HEK293 (cell line): ENCODE measurements at regions not wholly inside any gene's neighbourhood (a gene's known extent, or its start where the extent isn't known, plus 50 kb on each side); places are given as distances from the start of the nearest gene placed in this dataset.

Experiments used
- CTCF ChIA-PET: fragments of 350-600 bp; formaldehyde crosslinking; extraction: SDS; loops from one replicate; lab custom pipeline; 2021; ENCODE audit warnings: antibody characterized with exemption; lab: Yijun Ruan, JAX
- POLR2A ChIA-PET: fragments of 300-600 bp; formaldehyde crosslinking; extraction: SDS; loops from one replicate; lab custom pipeline; 2020; ENCODE audit warnings: antibody characterized with exemption, inconsistent platforms; lab: Yijun Ruan, JAX
- H3K27ac ChIP-seq: fragments of 200-500 bp; sonication (Bioruptor generic); 2 replicates; pipeline ENCODE4 v1.5.1; 2014; ENCODE audit warnings: low read depth, low read length, control low read depth, inconsistent platforms; ENCODE audit errors: extremely low read depth
- H3K36me3 ChIP-seq, 2 experiments: fragments of 200-500 bp in 1 of 2; sonication (Bioruptor generic) in 1 of 2; 1 replicate in 1 of 2; 2 replicates in 1 of 2; pipeline ENCODE4 v1.5.1; 2014 to 2017; ENCODE audit warnings: inconsistent platforms in 2 of 2, low read length in 2 of 2; ENCODE audit not compliant: control insufficient read depth in 2 of 2, insufficient read depth in 1 of 2
- H3K4me1 ChIP-seq: fragments of 200-500 bp; sonication (Bioruptor generic); 2 replicates; pipeline ENCODE4 v1.5.1; 2014; ENCODE audit warnings: mild to moderate bottlenecking, low read length, inconsistent platforms; ENCODE audit not compliant: control insufficient read depth, insufficient read depth
- H3K4me3 ChIP-seq: 2 replicates; pipeline ENCODE4 v1.5.1; 2011; ENCODE audit warnings: low read depth, mild to moderate bottlenecking, control low read depth, low read length, moderate library complexity
- H3K9me3 ChIP-seq: fragments of 200-500 bp; sonication (Bioruptor generic); 2 replicates; pipeline ENCODE4 v1.5.1; 2014; ENCODE audit warnings: low read depth, low read length, inconsistent platforms; ENCODE audit not compliant: control insufficient read depth, insufficient read depth
- FEZF1 ChIP-seq: fragments of 450-650 bp; formaldehyde crosslinking; IDR thresholded peaks from 2 replicates; pipeline ENCODE4 v1.5.1; 2016; ENCODE audit warnings: missing biosample characterization, missing genetic modification characterization
- HOXC10 ChIP-seq: sonication (generic); formaldehyde crosslinking; IDR thresholded peaks from 2 replicates; pipeline ENCODE4 v1.8.1; 2023; ENCODE audit warnings: mild to moderate bottlenecking, missing genetic modification reagents
- KLF16 ChIP-seq: fragments of 450-650 bp; formaldehyde crosslinking; IDR thresholded peaks from 2 replicates; pipeline ENCODE4 v1.5.1; 2017; ENCODE audit warnings: missing biosample characterization, missing genetic modification characterization
- OVOL3 ChIP-seq: fragments of 450-650 bp; formaldehyde crosslinking; IDR thresholded peaks from 2 replicates; pipeline ENCODE4 v1.5.1; 2016; ENCODE audit warnings: missing biosample characterization, missing genetic modification characterization
- PATZ1 ChIP-seq: fragments of 450-650 bp; formaldehyde crosslinking; IDR thresholded peaks from 2 replicates; pipeline ENCODE4 v1.5.1; 2016; ENCODE audit warnings: missing biosample characterization, missing genetic modification characterization
- SETDB1 ChIP-seq: IDR thresholded peaks from one replicate; pipeline ENCODE4 v1.6.1; 2017; ENCODE audit warnings: mild to moderate bottlenecking, low read length, moderate library complexity, mixed read lengths; ENCODE audit not compliant: insufficient read length
- SP2 ChIP-seq: fragments of 450-650 bp; formaldehyde crosslinking; IDR thresholded peaks from 2 replicates; pipeline ENCODE4 v1.5.1; 2016; ENCODE audit warnings: missing biosample characterization, missing genetic modification characterization
- TCF7L2 ChIP-seq: IDR thresholded peaks from 2 replicates; pipeline ENCODE4 v1.6.1; 2011; ENCODE audit warnings: low read depth, mild to moderate bottlenecking, inconsistent platforms, low read length, moderate library complexity, borderline replicate concordance
- TRIM28 ChIP-seq: IDR thresholded peaks from 2 replicates; pipeline ENCODE4 v1.6.1; 2011; ENCODE audit warnings: low read length, control low read depth, borderline replicate concordance
- YY1 ChIP-seq: fragments of 450-650 bp; formaldehyde crosslinking; IDR thresholded peaks from 2 replicates; pipeline ENCODE4 v1.5.1; 2018; ENCODE audit warnings: missing biosample characterization, missing genetic modification characterization
- ZBTB20 ChIP-seq: fragments of 450-650 bp; formaldehyde crosslinking; IDR thresholded peaks from 2 replicates; pipeline ENCODE4 v1.5.1; 2016; ENCODE audit warnings: missing biosample characterization, missing genetic modification characterization
- ZBTB7A ChIP-seq: fragments of 450-650 bp; formaldehyde crosslinking; IDR thresholded peaks from 2 replicates; pipeline ENCODE4 v1.5.1; 2016; ENCODE audit warnings: low read depth, missing biosample characterization, missing genetic modification characterization
- ZFHX2 ChIP-seq: fragments of 450-650 bp; formaldehyde crosslinking; conservative IDR thresholded peaks from 2 replicates; pipeline ENCODE4 v1.5.1; 2016; ENCODE audit warnings: missing biosample characterization, missing genetic modification characterization
- ZNF16 ChIP-seq: fragments of 450-650 bp; formaldehyde crosslinking; IDR thresholded peaks from 2 replicates; pipeline ENCODE4 v1.5.1; 2016; ENCODE audit warnings: low read depth, missing biosample characterization, missing genetic modification characterization
- ZNF174 ChIP-seq: fragments of 450-650 bp; formaldehyde crosslinking; IDR thresholded peaks from 2 replicates; pipeline ENCODE4 v1.5.0; 2017; ENCODE audit warnings: missing biosample characterization, mild to moderate bottlenecking, missing genetic modification characterization
- ZNF184 ChIP-seq: fragments of 450-650 bp; IDR thresholded peaks from 2 replicates; pipeline ENCODE4 v1.5.1; 2018; ENCODE audit warnings: missing biosample characterization, mild to moderate bottlenecking, missing genetic modification characterization
- ZNF211 ChIP-seq: fragments of 450-650 bp; formaldehyde crosslinking; IDR thresholded peaks from 2 replicates; pipeline ENCODE4 v1.5.1; 2016; ENCODE audit warnings: low read depth, missing biosample characterization, missing genetic modification characterization
- ZNF311 ChIP-seq: fragments of 450-650 bp; formaldehyde crosslinking; IDR thresholded peaks from 2 replicates; pipeline ENCODE4 v1.5.1; 2017; ENCODE audit warnings: missing biosample characterization, missing genetic modification characterization, borderline replicate concordance
- ZNF324 ChIP-seq: fragments of 450-650 bp; formaldehyde crosslinking; IDR thresholded peaks from 2 replicates; pipeline ENCODE4 v1.5.1; 2016; ENCODE audit warnings: missing biosample characterization, missing genetic modification characterization
- ZNF350 ChIP-seq: fragments of 450-650 bp; formaldehyde crosslinking; IDR thresholded peaks from 2 replicates; pipeline ENCODE4 v1.5.0; 2017; ENCODE audit warnings: missing biosample characterization, mild to moderate bottlenecking, missing genetic modification characterization
- ZNF449 ChIP-seq: fragments of 450-650 bp; formaldehyde crosslinking; IDR thresholded peaks from 2 replicates; pipeline ENCODE4 v1.5.1; 2017; ENCODE audit warnings: missing biosample characterization, mild to moderate bottlenecking, missing genetic modification characterization, moderate library complexity
- ZNF510 ChIP-seq: fragments of 450-650 bp; formaldehyde crosslinking; IDR thresholded peaks from 2 replicates; pipeline ENCODE4 v1.5.1; 2018; ENCODE audit warnings: mild to moderate bottlenecking, missing genetic modification characterization, missing biosample characterization; ENCODE audit not compliant: insufficient replicate concordance
- ZNF514 ChIP-seq: fragments of 450-650 bp; formaldehyde crosslinking; IDR thresholded peaks from 2 replicates; pipeline ENCODE4 v1.5.1; 2016; ENCODE audit warnings: missing biosample characterization, missing genetic modification characterization
- ZNF785 ChIP-seq: fragments of 450-650 bp; formaldehyde crosslinking; IDR thresholded peaks from 2 replicates; pipeline ENCODE4 v1.5.1; 2016; ENCODE audit warnings: missing biosample characterization, missing genetic modification characterization
- ZNF830 ChIP-seq: fragments of 450-650 bp; IDR thresholded peaks from 2 replicates; pipeline ENCODE4 v1.5.0; 2018; ENCODE audit warnings: missing biosample characterization, missing genetic modification characterization, low read depth, mild to moderate bottlenecking, moderate library complexity
- ZSCAN30 ChIP-seq: fragments of 450-650 bp; IDR thresholded peaks from 2 replicates; pipeline ENCODE4 v1.5.1; 2018; ENCODE audit warnings: missing biosample characterization, mild to moderate bottlenecking, missing genetic modification characterization, moderate library complexity
- ZSCAN5A ChIP-seq: fragments of 450-650 bp; formaldehyde crosslinking; IDR thresholded peaks from 2 replicates; pipeline ENCODE4 v1.5.1; 2016; ENCODE audit warnings: missing biosample characterization, missing genetic modification characterization
- TF ChIP-seq, protein P1 (sequence below): fragments of 450-650 bp; IDR thresholded peaks from 2 replicates; pipeline ENCODE4 v1.5.1; 2018; ENCODE audit warnings: missing biosample characterization, mild to moderate bottlenecking, missing genetic modification characterization

DNA sequence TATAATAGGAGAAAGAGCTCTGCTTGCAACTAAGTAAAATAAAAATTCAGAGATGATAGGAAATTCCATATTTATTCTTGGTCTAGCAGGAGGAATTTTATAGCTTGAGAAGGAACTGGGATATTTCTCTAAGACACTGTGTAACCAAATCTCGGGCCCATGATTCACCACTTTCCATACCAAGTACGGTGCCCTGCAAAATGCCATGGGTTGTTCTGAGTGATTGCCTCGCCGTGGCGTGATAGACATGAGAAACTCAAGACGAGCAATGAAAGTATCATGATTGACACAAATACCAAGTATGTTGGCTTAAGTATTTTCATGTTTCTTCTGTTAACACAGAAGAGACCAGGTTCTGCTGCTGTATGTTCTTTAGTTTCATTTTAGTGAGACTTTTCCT, 167.2 kb downstream of the LMO4 start (continued):
- no peak for TF ChIP-seq ZNF449 (tag by site-specific recombination)

- no peak for TF ChIP-seq YY1 (tag by site-specific recombination)
- no peak for TF ChIP-seq PATZ1 (tag by site-specific recombination)
- no peak for TF ChIP-seq ZNF514 (tag by site-specific recombination)
- no peak for TF ChIP-seq TCF7L2
- no peak for TF ChIP-seq ZNF184 (tag by site-specific recombination)
- no peak for TF ChIP-seq ZNF785
- TF ChIP-seq SP2 (tag by site-specific recombination), result no peak
- no peak for TF ChIP-seq HOXC10 (CRISPR knock-in tag)
- no peak for TF ChIP-seq ZNF510
- TF ChIP-seq ZBTB20 (tag by site-specific recombination), result no peak
- TF ChIP-seq, protein P1, sequence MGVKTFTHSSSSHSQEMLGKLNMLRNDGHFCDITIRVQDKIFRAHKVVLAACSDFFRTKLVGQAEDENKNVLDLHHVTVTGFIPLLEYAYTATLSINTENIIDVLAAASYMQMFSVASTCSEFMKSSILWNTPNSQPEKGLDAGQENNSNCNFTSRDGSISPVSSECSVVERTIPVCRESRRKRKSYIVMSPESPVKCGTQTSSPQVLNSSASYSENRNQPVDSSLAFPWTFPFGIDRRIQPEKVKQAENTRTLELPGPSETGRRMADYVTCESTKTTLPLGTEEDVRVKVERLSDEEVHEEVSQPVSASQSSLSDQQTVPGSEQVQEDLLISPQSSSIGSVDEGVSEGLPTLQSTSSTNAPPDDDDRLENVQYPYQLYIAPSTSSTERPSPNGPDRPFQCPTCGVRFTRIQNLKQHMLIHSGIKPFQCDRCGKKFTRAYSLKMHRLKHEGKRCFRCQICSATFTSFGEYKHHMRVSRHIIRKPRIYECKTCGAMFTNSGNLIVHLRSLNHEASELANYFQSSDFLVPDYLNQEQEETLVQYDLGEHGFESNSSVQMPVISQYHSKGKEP (tag by site-specific recombination), result no peak
- TF ChIP-seq ZSCAN30 (tag by site-specific recombination), result no peak
- no peak for TF ChIP-seq ZNF174 (tag by site-specific recombination)
- no peak for TF ChIP-seq KLF16 (tag by site-specific recombination)
- TF ChIP-seq ZNF211, result no peak
- H3K4me1 ChIP-seq, result no peaks in the 10 kb centered on the region
- ChIA-PET POLR2A (no interaction called here), CTCF (no interaction called here)
- no peaks in the 10 kb centered on the region for H3K9me3 ChIP-seq
- H3K27ac ChIP-seq, result no peak overlapping the region
- no peak overlapping the region for H3K4me3 ChIP-seq
- H3K36me3 ChIP-seq, result no peaks in the 10 kb centered on the region
Observed at GRCh38 chr1:87497380-87498203, 168.9 kb downstream of the LMO4 start.

GRCh38 chr1:87501738-87502137, 173.1 kb downstream of the LMO4 start:
- no peak overlapping the region for H3K4me3 ChIP-seq
- ChIA-PET CTCF (interaction anchor here (0.7 kb wide), 1 partner anchor 331 kb away, joined by 3 read pairs; no protein-coding TSS in a partner anchor), POLR2A (no interaction called here)
- no peaks in the 10 kb centered on the region for H3K36me3 ChIP-seq
- no peak overlapping the region for H3K27ac ChIP-seq
- no peaks in the 10 kb centered on the region for H3K4me1 ChIP-seq
- TF ChIP-seq ZFHX2 (tag by site-specific recombination) (no peak), ZSCAN5A (no peak), ZNF16 (tag by site-specific recombination) (no peak), ZNF830 (tag by site-specific recombination) (no peak), ZNF350 (no peak), TRIM28 (no peak), ZBTB7A (tag by site-specific recombination) (no peak), OVOL3 (tag by site-specific recombination) (no peak), ZNF324 (tag by site-specific recombination) (no peak), FEZF1 (tag by site-specific recombination) (no peak), SETDB1 (no peak), ZNF311 (tag by site-specific recombination) (no peak)
- TF ChIP-seq, all 188 proteins: peak for 0
- no peaks in the 10 kb centered on the region for H3K9me3 ChIP-seq
